HL-60 (cell line): ENCODE measurements at regions not wholly inside any gene's neighbourhood (a gene's known extent, or its start where the extent isn't known, plus 50 kb on each side); places are given as distances from the start of the nearest gene placed in this dataset.

Experiments used
- CTCF ChIP-seq: IDR thresholded peaks from one replicate; pipeline ENCODE4 v1.5.1; 2011; ENCODE audit warnings: low read length, control low read depth, inconsistent platforms; ENCODE audit not compliant: insufficient read depth
- GABPA ChIP-seq: IDR thresholded peaks from 2 replicates; pipeline ENCODE4 v1.6.1; 2012; ENCODE audit warnings: low read depth

DNA sequence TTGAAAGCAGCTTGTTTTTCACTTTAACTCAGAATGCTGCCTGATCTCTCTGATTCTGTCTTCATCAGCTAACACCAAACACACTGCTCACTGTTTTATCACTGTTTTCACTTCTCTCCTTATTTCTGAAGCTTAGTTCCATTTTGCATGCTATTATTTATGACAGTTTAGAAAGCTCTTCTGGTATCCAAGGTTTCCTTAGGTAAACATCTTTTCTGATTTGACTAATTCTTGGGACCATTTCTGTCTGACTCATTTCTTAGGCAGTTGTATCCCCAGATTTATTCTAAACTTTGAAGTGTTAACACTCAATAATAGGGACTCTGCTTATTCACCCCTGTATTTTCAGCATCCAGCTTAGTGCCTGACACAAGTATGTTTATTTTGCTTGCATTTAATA lies 167.7 kb downstream of the BCHE start:
- TF ChIP-seq GABPA: no peak
- no peak for TF ChIP-seq CTCF
